Prostate gland (tissue), 2 donors: ENCODE measurements at regions not wholly inside any gene's neighbourhood (a gene's known extent, or its start where the extent isn't known, plus 50 kb on each side); places are given as distances from the start of the nearest gene placed in this dataset.
"Not testable (repeated sequence)": the region's sequence is repeated elsewhere in the genome, so short reads cannot be mapped to it uniquely, and the experiment has no call there.

Experiments used
- DNase-seq: peaks from one replicate; pipeline ENCODE4 v3.0.0-alpha.2; 2019; ENCODE audit warnings: low spot score
- H3K27ac ChIP-seq, 2 donors: fragments of 200-600 bp; sonication (generic); 2 replicates each; pipeline ENCODE4 v1.5.1; 2017 to 2019
- H3K27me3 ChIP-seq: fragments of 200-600 bp; sonication (generic); replicated peaks from 2 replicates; pipeline ENCODE4 v1.5.1; 2019; ENCODE audit not compliant: insufficient read depth
- H3K36me3 ChIP-seq, 2 donors: fragments of 200-600 bp; sonication (generic); 1 replicate in 1 of 2; 2 replicates in 1 of 2; pipeline versions ENCODE4 v1.5.1 to v1.8.1; 2017 to 2019
- H3K4me1 ChIP-seq: fragments of 200-600 bp; sonication (generic); replicated peaks from 2 replicates; pipeline ENCODE4 v1.5.1; 2019
- H3K4me3 ChIP-seq, 2 donors: fragments of 200-600 bp; sonication (generic); 2 replicates each; pipeline ENCODE4 v1.5.1; 2017 to 2019
- H3K9me3 ChIP-seq: fragments of 200-600 bp; sonication (generic); 2 replicates; pipeline ENCODE4 v1.5.1; 2017
- POLR2A ChIP-seq: fragments of 450-650 bp; IDR thresholded peaks from one replicate; pipeline ENCODE4 v1.6.1; 2016; ENCODE audit warnings: antibody characterized with exemption, mild to moderate bottlenecking
- POLR2AphosphoS5 ChIP-seq: sonication (generic); formaldehyde crosslinking; IDR thresholded peaks from one replicate; pipeline ENCODE4 v1.6.1; 2017; ENCODE audit warnings: antibody characterized with exemption
- WGBS: methylation state at CpG from one replicate; pipeline ENCODE4 v1.1.5; 2018; 5-methylcytosine and 5-hydroxymethylcytosine counted together
- intact Hi-C: fragments of 100-400 bp; cut with DNase I; formaldehyde crosslinking; loops from one replicate; pipeline ENCODE4 v1.14.2; 2022
- TF ChIP-seq, protein P1 (sequence below), 4 experiments: fragments of 200-600 bp in 2 of 4; fragments of 450-650 bp in 2 of 4; sonication (generic) in 2 of 4; IDR thresholded peaks; 1 replicate in 3 of 4; 2 replicates in 1 of 4; pipeline ENCODE4 v1.5.1; 2016 to 2019; ENCODE audit warnings: antibody characterized with exemption in 4 of 4, mild to moderate bottlenecking in 2 of 4, moderate library complexity in 2 of 4

DNA sequence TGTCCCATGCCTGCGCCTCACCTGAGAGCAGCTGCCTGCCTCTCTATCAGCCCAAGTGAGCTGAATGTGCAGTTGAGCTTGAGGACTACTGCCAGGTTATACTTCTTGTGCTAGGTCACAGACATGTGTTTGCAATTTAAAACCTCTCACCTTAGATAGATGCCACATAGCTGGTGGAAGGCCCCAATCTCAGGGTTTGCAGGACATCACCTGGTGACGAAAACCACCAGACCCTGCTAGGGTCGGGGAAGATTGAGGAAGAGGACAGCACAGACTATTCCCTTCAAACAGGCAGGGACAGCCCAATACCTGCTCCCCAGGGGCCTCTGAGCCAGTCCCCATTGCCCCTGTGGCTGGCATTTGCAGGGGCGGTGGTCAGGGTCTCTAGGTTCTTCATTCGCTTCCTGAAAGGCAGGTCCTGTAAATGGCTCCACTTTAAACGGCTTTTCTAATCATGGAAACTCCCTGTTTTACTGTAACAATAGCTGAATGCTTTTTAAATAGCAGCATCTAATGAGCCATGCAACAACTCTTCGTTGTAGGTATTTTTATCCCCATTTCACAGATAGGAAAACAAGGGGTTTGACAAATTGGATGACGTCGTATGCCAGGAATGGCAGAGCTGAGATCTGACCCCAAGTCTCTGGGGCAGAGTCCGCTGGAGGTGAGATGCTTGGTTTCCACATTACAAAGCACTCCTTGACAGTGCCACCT, 80.1 kb downstream of the EMX2 start:
- TF ChIP-seq, protein P1, sequence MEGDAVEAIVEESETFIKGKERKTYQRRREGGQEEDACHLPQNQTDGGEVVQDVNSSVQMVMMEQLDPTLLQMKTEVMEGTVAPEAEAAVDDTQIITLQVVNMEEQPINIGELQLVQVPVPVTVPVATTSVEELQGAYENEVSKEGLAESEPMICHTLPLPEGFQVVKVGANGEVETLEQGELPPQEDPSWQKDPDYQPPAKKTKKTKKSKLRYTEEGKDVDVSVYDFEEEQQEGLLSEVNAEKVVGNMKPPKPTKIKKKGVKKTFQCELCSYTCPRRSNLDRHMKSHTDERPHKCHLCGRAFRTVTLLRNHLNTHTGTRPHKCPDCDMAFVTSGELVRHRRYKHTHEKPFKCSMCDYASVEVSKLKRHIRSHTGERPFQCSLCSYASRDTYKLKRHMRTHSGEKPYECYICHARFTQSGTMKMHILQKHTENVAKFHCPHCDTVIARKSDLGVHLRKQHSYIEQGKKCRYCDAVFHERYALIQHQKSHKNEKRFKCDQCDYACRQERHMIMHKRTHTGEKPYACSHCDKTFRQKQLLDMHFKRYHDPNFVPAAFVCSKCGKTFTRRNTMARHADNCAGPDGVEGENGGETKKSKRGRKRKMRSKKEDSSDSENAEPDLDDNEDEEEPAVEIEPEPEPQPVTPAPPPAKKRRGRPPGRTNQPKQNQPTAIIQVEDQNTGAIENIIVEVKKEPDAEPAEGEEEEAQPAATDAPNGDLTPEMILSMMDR (IDR thresholded peaks at IDR 0.05): no peak
- TF ChIP-seq POLR2AphosphoS5 (no peak), POLR2A (no peak)
- no peak for DNase-seq
- intact Hi-C loops: no loop called here

GRCh38 chr10:117626228-117626627, 83.7 kb downstream of the EMX2 start:
- Histone ChIP-seq H3K9me3 (no peaks in the 10 kb centered on the region), H3K27me3 (no peaks in the 10 kb centered on the region), H3K4me1 (no peaks in the 10 kb centered on the region), H3K27ac (no peak overlapping the region), H3K36me3 (no peaks in the 10 kb centered on the region), H3K4me3 (no peak overlapping the region)
- no peak for DNase-seq
- TF ChIP-seq, protein P1 (IDR thresholded peaks at IDR 0.05): no peak
- TF ChIP-seq POLR2A (no peak), POLR2AphosphoS5 (no peak)
- intact Hi-C loops: no loop called here
- WGBS: 86% methylated on average over 8 of the region's 8 CpGs

More for the DNA sequence above, 80.1 kb downstream of the EMX2 start:
- Histone ChIP-seq H3K9me3 (no peaks in the 10 kb centered on the region), H3K27ac (no peak overlapping the region), H3K4me3 (no peak overlapping the region), H3K27me3 (peaks cover 2% of the 10 kb centered on the region), H3K4me1 (no peaks in the 10 kb centered on the region), H3K36me3 (no peaks in the 10 kb centered on the region)
- WGBS: 79% methylated on average over 10 of the region's 10 CpGs

DNA sequence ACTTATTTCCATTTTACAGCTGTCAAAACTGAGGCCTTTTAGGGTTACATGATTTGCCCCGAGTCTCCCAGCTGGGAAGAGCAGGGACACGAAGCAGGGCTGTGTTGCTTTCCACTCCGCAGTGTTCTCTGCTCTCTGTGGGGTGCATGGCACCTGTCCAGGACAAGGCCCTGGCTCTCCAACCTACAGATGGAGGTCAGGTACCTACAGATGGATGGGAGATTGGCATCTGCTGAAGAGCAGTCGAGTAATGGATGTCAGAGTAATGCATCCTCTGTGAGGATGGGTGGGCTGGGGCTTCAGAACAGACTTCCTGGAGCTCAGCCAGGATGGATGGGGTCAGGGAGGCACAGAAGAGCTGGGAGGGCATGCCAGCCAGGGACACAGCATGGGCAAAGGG, 85.0 kb downstream of the EMX2 start:
- WGBS: 89% methylated on average over 4 of the region's 4 CpGs
- DNase-seq: no peak
- no peaks in the 10 kb centered on the region for H3K4me1 ChIP-seq
- no peaks in the 10 kb centered on the region for H3K9me3 ChIP-seq
- H3K27me3 ChIP-seq: no peaks in the 10 kb centered on the region
- intact Hi-C loops: no loop called here
- no peak overlapping the region for H3K4me3 ChIP-seq
- H3K27ac ChIP-seq: no peak overlapping the region
- no peaks in the 10 kb centered on the region for H3K36me3 ChIP-seq
- TF ChIP-seq POLR2AphosphoS5: no peak
- TF ChIP-seq POLR2A: no peak
- TF ChIP-seq, protein P1 (IDR thresholded peaks at IDR 0.05): no peak

DNA sequence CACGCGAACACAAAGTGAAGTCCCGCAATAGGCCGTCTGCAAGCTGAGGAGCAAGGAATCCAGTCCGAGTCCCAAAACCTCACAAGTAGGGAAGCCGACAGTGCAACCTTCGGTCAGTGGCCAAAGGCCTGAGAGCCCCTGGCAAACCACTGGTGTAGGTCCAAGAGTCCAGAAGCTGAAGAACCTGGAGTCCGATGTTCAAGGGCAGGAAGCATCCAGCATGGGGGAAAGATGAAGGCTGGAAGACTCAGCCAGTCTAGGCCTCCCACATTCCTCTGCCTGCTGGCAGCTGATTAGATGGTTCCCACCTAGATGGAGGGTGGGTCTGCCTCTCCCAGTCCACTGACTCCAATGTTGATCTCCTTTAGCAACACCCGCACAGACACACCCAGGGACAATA, 87.2 kb downstream of the EMX2 start:
- H3K27me3 ChIP-seq, H3K4me3 ChIP-seq, H3K36me3 ChIP-seq, intact Hi-C loops, H3K4me1 ChIP-seq, H3K27ac ChIP-seq, H3K9me3 ChIP-seq, DNase-seq: not testable (repeated sequence)
- 97% methylated on average over 9 of the region's 9 CpGs for WGBS

- peak; percentile 9 for TF ChIP-seq POLR2AphosphoS5
- TF ChIP-seq, protein P1 (IDR thresholded peaks at IDR 0.05): no peak
- no peaks in the 10 kb centered on the region for H3K27me3 ChIP-seq
- no peak for DNase-seq
- 53% methylated on average over 11 of the region's 11 CpGs for WGBS
- H3K4me1 ChIP-seq: no peaks in the 10 kb centered on the region
- no peaks in the 10 kb centered on the region for H3K9me3 ChIP-seq
- H3K4me3 ChIP-seq: no peak overlapping the region
- no peaks in the 10 kb centered on the region for H3K36me3 ChIP-seq
- intact Hi-C loops: no loop called here
- H3K27ac ChIP-seq: no peak overlapping the region
These were observed 89.0 kb downstream of the EMX2 start for GRCh38 chr10:117631276-117632145.
